Lung (tissue), 11 donors: ENCODE measurements at regions not wholly inside any gene's neighbourhood (a gene's known extent, or its start where the extent isn't known, plus 50 kb on each side); places are given as distances from the start of the nearest gene placed in this dataset.
A peak's percentile ranks its signal among the peaks of the same experiment; 100 is the strongest.

ENCODE experiments used
- ATAC-seq: fragments of 200-7000 bp; cut with Tn5 transposase; one replicate; pipeline ENCODE4 v1.9.1; 2020; ENCODE audit warnings: moderate number of reproducible peaks; ENCODE audit not compliant: insufficient read depth, low FRiP score
- DNase-seq, 3 donors: peaks; one replicate each; pipeline ENCODE4 v3.0.0-alpha.2; 2013 to 2017
- H3K27ac ChIP-seq, 2 donors: one replicate each; pipeline ENCODE4 v1.5.1; 2013; ENCODE audit warnings: mild to moderate bottlenecking in 2 of 2, moderate library complexity in 2 of 2, control low read depth in 1 of 2, inconsistent platforms in 1 of 2, low read depth in 1 of 2, low read length in 1 of 2
- H3K27me3 ChIP-seq, 3 donors: one replicate each; pipeline ENCODE4 v1.5.1; 2013; ENCODE audit warnings: low read length in 2 of 3; ENCODE audit not compliant: control insufficient read depth in 3 of 3, insufficient read depth in 3 of 3
- H3K36me3 ChIP-seq, 4 donors: one replicate each; pipeline ENCODE4 v1.5.1; 2013; ENCODE audit warnings: low read length in 4 of 4, mild to moderate bottlenecking in 1 of 4, moderate library complexity in 1 of 4; ENCODE audit not compliant: control insufficient read depth in 4 of 4, insufficient read depth in 4 of 4
- H3K4me1 ChIP-seq, 5 donors: one replicate each; pipeline ENCODE4 v1.5.1; 2013; ENCODE audit warnings: low read length in 5 of 5, mild to moderate bottlenecking in 2 of 5, moderate library complexity in 1 of 5; ENCODE audit not compliant: control insufficient read depth in 5 of 5, insufficient read depth in 5 of 5
- H3K4me3 ChIP-seq: one replicate; pipeline ENCODE4 v1.5.1; 2013; ENCODE audit warnings: mild to moderate bottlenecking, control low read depth, moderate library complexity
- H3K9ac ChIP-seq, 2 donors: one replicate each; pipeline ENCODE4 v1.5.1; 2013; ENCODE audit warnings: low read length in 2 of 2, control low read depth in 1 of 2; ENCODE audit not compliant: insufficient read depth in 1 of 2
- H3K9me3 ChIP-seq, 4 donors: one replicate each; pipeline ENCODE4 v1.5.1; 2013; ENCODE audit warnings: low read length in 3 of 4, mild to moderate bottlenecking in 1 of 4, moderate library complexity in 1 of 4; ENCODE audit not compliant: control insufficient read depth in 4 of 4, insufficient read depth in 3 of 4
- WGBS, 2 donors: extraction: QIAGEN DNeasy Blood & Tissue Kit; methylation state at CpG; one replicate each; pipeline ENCODE4 v1.1.7; 2013; 5-methylcytosine and 5-hydroxymethylcytosine counted together
- TF ChIP-seq, protein P1 (sequence below): IDR thresholded peaks from 2 replicates; pipeline ENCODE4 v1.5.1; 2012; ENCODE audit warnings: mild to moderate bottlenecking; ENCODE audit errors: control extremely low read depth, extremely low read depth
- donor health status: control.
- donor health status: control.
- donor health status: Bipolar disorder and iron deficiency.
- donor health status: healthy.
- donor health status: DM: yes; HTN: yes; CAD: no.

DNA sequence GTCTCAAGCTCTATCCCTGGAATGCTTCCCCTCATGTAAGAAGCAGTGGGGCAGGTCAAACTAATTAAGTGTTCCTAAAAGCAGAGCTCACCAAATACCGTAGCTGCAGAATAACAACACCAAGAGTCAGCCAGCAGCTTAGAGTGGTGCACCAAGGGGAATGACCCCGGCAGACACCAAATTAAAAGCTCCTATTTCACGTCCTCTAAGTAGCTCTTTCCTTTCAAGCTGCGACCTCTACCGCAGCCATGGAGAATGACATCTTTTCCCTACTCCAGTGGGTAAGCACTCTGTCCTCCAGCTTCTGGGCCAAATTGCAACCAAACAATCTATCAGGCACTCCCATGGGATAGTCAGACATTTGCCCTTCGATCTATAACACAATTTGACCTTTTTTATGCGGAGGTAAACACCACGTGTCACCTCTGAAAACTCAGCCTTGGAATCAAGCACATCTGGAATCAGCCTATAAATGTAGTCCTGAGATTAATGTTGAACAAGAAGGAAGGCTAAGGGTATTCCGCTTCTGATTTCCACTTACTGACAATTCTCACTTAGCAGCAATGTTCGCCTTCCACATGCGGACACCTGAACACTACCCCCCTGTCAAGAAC is 67.6 kb upstream of the CDKN3 start:
- no peaks in the 10 kb centered on the region for H3K9me3 ChIP-seq
- peaks cover 0 to 16% (median 2%) of the 10 kb centered on the region in 5 donors for H3K4me1 ChIP-seq
- H3K27ac ChIP-seq = no peak overlapping the region
- H3K27me3 ChIP-seq = no peaks in the 10 kb centered on the region
- 36 to 38% methylated on average over 11 of the region's 11 CpGs for WGBS, 2 donors
- DNase-seq (peak; percentile 72 to 90 (median 85)), ATAC-seq (no peak)
- no peak overlapping the region for H3K9ac ChIP-seq
- H3K36me3 ChIP-seq = no peaks in the 10 kb centered on the region
- no peak overlapping the region for H3K4me3 ChIP-seq
- TF ChIP-seq, protein P1, sequence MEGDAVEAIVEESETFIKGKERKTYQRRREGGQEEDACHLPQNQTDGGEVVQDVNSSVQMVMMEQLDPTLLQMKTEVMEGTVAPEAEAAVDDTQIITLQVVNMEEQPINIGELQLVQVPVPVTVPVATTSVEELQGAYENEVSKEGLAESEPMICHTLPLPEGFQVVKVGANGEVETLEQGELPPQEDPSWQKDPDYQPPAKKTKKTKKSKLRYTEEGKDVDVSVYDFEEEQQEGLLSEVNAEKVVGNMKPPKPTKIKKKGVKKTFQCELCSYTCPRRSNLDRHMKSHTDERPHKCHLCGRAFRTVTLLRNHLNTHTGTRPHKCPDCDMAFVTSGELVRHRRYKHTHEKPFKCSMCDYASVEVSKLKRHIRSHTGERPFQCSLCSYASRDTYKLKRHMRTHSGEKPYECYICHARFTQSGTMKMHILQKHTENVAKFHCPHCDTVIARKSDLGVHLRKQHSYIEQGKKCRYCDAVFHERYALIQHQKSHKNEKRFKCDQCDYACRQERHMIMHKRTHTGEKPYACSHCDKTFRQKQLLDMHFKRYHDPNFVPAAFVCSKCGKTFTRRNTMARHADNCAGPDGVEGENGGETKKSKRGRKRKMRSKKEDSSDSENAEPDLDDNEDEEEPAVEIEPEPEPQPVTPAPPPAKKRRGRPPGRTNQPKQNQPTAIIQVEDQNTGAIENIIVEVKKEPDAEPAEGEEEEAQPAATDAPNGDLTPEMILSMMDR = peak; percentile 10

DNA sequence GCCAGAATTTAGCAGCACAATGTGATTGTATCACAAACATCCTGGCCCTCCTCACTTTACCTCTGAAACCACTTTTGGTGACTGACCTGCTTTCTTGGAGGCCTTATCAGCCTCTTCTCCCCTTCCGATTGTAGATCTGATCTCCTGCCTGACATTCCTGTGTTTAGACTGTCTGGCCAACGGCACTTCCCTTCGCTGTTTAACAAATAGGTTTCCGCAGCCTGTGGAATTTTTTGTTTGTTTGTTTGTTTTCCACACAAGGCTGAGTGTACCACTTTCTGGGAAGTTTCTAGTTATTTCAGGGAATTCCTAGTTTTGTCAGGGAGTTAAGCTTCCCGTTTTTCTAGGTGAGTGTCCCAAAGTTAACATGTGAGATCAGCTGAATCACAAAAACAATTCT is 65.9 kb upstream of the CDKN3 start:
- Histone ChIP-seq H3K36me3 (no peaks in the 10 kb centered on the region), H3K4me3 (no peak overlapping the region), H3K4me1 (peaks cover 0 to 16% (median 2%) of the 10 kb centered on the region in 5 donors), H3K27ac (no peak overlapping the region), H3K9me3 (no peaks in the 10 kb centered on the region), H3K9ac (no peak overlapping the region), H3K27me3 (no peaks in the 10 kb centered on the region)
- 63 to 67% methylated on average over 5 of the region's 5 CpGs for WGBS, 2 donors
- ATAC-seq = no peak
- TF ChIP-seq, protein P1 = no peak
- DNase-seq = no peak

DNA sequence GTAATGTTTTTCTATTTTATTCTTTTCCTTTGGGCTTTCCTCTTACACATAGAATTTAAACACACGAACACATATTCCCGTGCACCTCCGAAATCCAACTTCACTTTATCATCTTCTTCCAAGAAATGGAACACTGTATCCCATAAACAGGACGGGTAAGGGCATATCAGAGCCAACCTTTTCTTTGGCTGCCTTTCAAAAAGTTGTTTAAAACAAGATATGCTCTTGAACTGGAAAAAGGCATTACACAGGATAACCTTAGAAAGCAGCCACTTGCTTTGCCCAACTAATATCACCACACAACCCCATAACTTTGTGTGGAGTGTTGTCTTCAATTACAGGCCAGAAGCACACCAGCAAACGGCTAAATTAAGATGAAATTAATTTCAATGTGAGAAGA is 65.3 kb upstream of the CDKN3 start:
- WGBS, 2 donors = 61 to 71% methylated on average over 5 of the region's 5 CpGs
- H3K4me1 ChIP-seq = peaks cover 0 to 16% (median 2%) of the 10 kb centered on the region in 5 donors
- H3K27me3 ChIP-seq = no peaks in the 10 kb centered on the region
- no peak overlapping the region for H3K4me3 ChIP-seq
- no peak overlapping the region for H3K27ac ChIP-seq
- no peak overlapping the region for H3K9ac ChIP-seq
- no peak for DNase-seq
- ATAC-seq = no peak
- TF ChIP-seq, protein P1 = no peak
- H3K9me3 ChIP-seq = no peaks in the 10 kb centered on the region
- no peaks in the 10 kb centered on the region for H3K36me3 ChIP-seq

DNA sequence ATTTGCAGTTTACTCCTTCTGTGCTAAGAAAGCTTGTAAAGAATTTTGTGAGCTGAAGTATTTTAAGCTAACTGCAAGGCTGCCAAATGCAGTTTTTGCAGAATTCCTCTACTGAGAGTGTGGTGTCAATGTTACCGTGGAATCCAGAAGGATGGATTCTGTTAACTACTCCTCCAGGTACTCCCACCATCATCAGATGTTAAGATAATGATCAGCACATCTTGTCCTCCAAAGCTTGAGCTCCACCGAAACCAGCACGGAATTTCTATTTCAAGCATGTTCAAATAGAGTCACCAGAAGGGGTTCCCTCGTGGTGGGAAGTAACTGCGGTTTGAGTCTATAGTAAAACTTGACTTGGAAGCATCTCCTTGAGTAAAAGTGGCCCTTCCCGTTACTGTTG is 64.3 kb upstream of the CDKN3 start:
- Histone ChIP-seq H3K36me3 (no peaks in the 10 kb centered on the region), H3K9ac (no peak overlapping the region), H3K4me3 (no peak overlapping the region), H3K4me1 (peaks cover 0 to 16% (median 2%) of the 10 kb centered on the region in 5 donors), H3K9me3 (no peaks in the 10 kb centered on the region), H3K27me3 (no peaks in the 10 kb centered on the region), H3K27ac (no peak overlapping the region)
- DNase-seq = no peak
- WGBS, 2 donors = 93% methylated on average over 6 of the region's 6 CpGs
- no peak for ATAC-seq
- TF ChIP-seq, protein P1 = no peak
